Medulla oblongata (tissue), 1 donor: ENCODE measurements at regions not wholly inside any gene's neighbourhood (a gene's known extent, or its start where the extent isn't known, plus 50 kb on each side); places are given as distances from the start of the nearest gene placed in this dataset.

Experiments used
- DNase-seq: peaks from one replicate; pipeline ENCODE4 v3.0.0-alpha.2; 2015; ENCODE audit errors: extremely low spot score

DNA sequence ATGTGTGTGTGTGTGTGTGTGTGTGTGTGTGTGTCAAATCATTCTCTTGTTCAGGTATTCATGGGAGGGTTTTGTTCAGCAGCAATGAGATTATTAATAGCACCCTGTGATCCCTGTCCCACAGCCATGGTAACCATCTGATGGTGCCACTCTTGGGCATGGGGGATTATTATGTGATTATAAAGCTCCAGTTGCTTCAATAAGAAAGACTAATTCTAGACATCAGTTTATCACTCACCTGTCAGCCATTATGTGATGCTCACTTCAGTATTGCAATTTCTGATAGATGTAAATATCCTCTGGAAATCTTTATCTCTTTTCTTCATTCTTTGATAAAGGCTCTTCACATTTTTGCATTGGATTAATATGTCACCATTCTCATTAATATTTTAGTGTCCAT lies 145.9 kb upstream of the POU1F1 start:
- no peak for DNase-seq

GRCh38 chr3:87420171-87420570 lies 143.8 kb upstream of the POU1F1 start:
- DNase-seq: no peak

GRCh38 chr3:87414271-87414670 lies 137.9 kb upstream of the POU1F1 start:
- DNase-seq: no peak

DNA sequence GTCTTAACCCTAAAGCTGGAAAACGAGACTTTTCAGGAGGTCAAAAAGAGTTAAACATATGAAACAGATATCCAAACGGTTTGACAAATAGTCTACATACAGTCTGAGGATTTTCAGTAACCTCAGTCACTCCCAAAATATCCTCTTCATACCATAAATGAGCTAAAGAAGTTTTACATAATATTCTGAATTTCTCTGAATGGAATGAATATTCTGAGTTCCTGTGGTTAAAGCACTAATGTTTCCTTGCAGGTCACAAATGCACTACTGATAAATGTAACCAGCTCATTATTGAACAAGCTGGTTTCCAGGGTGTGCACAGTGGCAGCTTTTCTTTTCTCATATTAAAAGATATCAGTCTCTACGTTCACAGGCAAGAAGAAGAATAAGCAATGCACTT lies 137.4 kb upstream of the POU1F1 start:
- DNase-seq: no peak

DNA sequence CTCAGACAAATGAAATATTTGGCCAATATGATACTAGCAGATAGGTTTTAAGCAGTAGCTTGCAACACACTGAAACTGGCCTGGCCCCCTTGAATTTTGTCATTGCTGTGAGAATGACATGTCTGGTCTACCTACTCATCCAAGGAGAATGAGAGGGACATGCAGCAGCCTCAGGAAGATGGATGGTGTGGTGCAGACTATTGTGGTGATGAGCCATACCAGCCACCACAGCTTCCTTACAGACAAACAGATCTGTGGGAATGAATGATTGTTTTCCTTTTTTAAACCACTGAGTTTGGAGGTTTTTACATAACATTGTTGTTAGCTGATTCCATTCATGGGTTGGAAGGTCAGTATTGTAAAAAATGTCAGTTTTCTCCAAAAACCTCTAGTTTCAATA lies 133.7 kb upstream of the POU1F1 start:
- no peak for DNase-seq

GRCh38 chr3:87398168-87398801 lies 121.9 kb upstream of the POU1F1 start:
- DNase-seq: no peak

GRCh38 chr3:87397211-87397610 lies 120.8 kb upstream of the POU1F1 start:
- DNase-seq: no peak

- DNase-seq: no peak
These were observed 114.4 kb upstream of the POU1F1 start for GRCh38 chr3:87390821-87391220.

GRCh38 chr3:87390353-87390752 lies 114.0 kb upstream of the POU1F1 start:
- no peak for DNase-seq

DNA sequence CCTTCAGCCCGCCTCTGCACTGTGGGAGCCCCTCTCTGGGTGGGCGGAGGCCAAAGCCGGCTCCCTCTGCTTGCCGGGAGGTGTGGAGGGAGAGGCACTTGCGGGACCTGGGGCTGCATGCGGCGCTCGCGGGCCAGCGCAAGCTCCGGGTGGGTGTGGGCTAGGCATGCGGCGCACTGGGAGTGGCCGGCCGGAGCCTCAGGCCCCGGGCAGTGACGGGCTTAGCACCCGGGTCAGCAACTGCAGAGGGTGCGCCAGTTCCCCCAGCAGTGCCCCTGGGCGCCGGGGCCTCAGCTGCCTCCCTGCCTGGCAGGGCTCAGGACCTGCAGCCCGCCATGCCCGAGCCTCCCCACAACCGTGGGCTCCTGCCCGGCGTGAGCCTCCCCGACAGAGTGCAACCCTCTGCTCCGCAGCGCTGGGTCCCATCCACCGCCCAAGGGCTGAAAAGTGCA lies 98.9 kb upstream of the POU1F1 start:
- DNase-seq: no peak

DNA sequence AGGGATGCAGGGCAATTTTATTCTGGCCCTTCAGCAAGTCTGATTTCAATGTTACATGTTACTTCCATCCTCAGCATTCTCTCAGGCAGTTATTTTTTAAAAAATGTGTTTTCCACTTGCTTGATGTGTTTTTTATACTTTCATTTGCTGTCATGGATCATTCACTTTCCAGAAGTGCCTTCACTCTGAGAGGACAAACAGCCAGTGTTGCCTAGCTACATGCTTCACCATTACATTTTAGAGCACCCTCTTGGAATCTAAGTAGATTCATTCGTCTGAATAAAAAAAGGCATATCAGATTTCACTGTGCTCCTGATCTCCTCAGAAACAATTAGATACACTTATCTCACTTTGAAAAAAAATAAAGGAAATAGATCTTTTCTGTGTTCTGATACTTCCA lies 93.6 kb upstream of the POU1F1 start:
- no peak for DNase-seq

- no peak for DNase-seq
These were observed 91.4 kb upstream of the POU1F1 start for GRCh38 chr3:87367736-87368135.

DNA sequence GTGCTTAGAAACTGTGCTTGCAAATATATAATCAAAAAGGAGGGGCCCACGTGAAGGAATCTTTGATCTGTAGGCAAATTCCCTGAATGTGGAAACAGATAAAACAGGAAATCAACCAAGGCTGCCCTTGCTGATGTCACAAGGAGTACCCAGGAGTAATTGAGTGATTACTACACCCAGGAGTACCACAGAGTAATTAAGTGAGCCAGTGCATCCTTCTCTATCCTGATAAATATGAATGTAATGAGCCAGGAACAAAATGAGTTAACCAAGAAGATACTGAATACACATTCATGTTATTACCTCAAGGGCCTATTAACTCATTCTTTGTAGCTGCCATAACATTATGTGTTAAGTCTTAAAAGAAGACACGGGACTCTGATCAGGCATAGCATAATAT lies 87.3 kb upstream of the POU1F1 start:
- no peak for DNase-seq

GRCh38 chr3:87361956-87362355 lies 85.6 kb upstream of the POU1F1 start:
- no peak for DNase-seq

- no peak for DNase-seq
These were observed 84.9 kb upstream of the POU1F1 start for GRCh38 chr3:87361271-87361670.

DNA sequence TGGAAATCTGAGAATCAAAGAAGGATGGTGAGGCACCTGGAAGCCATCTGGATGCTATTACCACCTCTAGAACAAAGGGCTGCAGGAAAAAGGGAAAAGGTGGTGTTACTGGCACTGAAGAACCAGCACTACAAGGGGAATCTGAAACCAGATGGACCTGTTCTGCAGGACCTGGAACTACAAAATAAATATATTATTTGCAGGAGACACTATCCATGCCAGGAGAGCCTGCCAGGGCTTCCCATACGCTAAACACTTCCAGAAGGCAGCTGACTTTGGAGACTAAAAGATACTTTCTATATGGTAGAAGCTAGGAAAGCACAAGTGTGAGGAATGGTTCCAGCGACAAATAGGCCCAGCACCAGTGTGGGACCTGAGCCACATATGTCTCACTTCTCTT lies 83.4 kb upstream of the POU1F1 start:
- no peak for DNase-seq

DNA sequence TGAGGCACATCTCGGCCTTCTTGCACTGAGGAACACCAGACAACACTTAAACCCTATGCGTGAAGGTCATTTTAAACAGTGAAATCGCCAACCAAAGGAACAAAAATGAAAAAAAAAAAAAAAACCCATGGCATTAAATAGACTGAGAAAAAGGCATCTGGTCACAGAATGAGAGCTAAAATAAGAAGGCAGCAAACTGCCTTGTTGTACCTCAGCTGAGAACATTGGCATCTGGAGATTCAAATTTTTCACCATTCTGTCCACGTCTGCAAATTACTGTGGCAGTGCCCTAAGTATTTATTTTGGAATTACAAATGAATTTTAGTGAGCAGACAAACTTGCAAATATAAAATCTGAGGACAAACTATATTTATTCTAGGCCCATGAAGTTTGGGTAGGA lies 82.6 kb upstream of the POU1F1 start:
- no peak for DNase-seq

- no peak for DNase-seq
These were observed 81.7 kb upstream of the POU1F1 start for GRCh38 chr3:87358066-87358465.

GRCh38 chr3:87354398-87354797 lies 78.0 kb upstream of the POU1F1 start:
- DNase-seq: no peak

DNA sequence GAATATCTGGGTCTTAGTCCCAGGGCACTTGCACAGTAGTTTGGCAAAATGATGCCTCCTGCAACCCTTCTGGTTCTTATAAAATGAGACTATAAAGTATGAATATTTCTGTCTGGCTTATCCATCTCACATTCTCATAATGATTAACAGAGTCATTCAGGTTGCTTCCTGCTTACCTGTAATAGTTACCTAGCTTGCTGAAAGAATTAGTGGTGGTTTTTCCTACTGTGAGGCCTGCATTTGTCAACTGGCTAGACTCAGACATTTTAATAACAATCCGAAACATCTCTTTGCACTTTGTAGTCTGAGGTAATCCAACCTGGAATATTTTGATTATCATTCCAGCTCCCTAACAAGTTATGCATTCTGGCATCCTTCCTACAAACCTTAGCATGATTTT lies 75.6 kb upstream of the POU1F1 start:
- no peak for DNase-seq

- DNase-seq: peak; percentile 74
These were observed 74.2 kb upstream of the POU1F1 start for GRCh38 chr3:87350367-87351199.

DNA sequence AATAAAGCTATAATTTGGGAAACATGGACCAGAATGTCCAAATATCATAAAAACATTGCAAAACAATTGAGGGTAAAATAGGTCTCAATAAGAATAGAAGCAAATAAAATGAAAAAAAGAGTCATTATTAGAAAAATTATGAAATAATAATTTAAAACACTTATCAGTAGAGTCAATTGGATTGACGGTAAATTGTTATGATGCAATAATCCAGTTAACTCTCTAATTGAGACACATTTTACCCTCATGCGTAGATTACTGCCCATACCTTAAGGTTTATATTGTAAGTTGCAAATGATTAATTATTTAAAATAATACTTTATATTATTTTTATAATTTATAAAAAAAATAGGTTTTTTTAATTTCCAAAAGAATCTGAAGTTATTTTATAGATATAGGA lies 73.4 kb upstream of the POU1F1 start:
- no peak for DNase-seq

DNA sequence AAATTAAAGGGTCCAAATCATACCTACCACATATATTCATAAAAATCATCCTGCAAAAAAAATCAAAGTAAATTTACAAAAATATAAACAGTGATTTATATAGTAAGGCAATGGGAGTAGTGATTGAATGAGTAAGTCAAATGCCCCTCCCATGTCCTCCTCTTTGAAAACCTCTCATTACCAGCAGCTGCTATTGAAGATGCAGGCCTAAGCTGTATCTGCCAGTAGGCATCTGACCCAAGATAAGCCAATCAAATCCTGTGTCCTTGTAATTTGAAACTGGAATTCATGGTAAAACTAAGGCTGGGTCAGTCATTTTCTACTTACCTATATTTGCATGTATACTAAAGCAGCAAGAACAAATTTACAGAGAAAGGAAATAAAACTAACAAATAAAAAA lies 60.4 kb upstream of the POU1F1 start:
- DNase-seq: no peak

DNA sequence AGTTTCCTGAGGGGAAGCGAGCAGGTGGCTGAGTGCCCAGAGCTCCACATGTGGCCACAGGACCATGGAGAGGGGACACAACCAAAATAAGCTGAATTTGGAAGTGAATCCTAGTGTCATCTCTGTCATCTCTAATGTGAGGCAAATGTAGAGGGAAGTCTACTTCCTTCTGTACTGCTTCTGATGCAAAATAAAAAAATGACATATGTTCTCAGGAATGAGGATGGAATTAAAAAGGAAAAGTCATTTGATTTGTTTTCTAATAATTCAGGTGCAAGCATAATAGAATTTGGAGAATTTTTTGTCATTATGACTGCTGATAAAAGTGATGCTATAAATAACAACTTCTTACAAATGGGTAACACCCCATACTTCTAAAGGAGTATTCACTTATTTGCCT lies 59.5 kb upstream of the POU1F1 start:
- DNase-seq: no peak
